Right ventricle myocardium superior (tissue), 1 donor: ENCODE measurements at regions not wholly inside any gene's neighbourhood (a gene's known extent, or its start where the extent isn't known, plus 50 kb on each side); places are given as distances from the start of the nearest gene placed in this dataset.
"Not testable (repeated sequence)": the region's sequence is repeated elsewhere in the genome, so short reads cannot be mapped to it uniquely, and the experiment has no call there.

Source experiments
- ATAC-seq: fragments of 200-7000 bp; cut with Tn5 transposase; one replicate; pipeline ENCODE4 v1.9.1; 2020; ENCODE audit warnings: mild to moderate bottlenecking; ENCODE audit not compliant: poor library complexity
- DNase-seq: peaks from one replicate; pipeline ENCODE4 v3.0.0-alpha.2; 2020
- intact Hi-C: fragments of 100-400 bp; cut with DNase I; formaldehyde crosslinking; loops from one replicate; pipeline ENCODE4 v1.11.2; 2022
- donor health status: DM: no; HTN: yes; CAD: no; lungs with severe emphysema.

GRCh38 chr4:103923551-103923950 lies 203.8 kb upstream of the TACR3 start:
- no peak for ATAC-seq
- DNase-seq, result no peak

GRCh38 chr4:103918214-103918613 lies 198.4 kb upstream of the TACR3 start:
- intact Hi-C loops, result no loop called here
- DNase-seq (no peak), ATAC-seq (no peak)

More at GRCh38 chr4:103923551-103923950, 203.8 kb upstream of the TACR3 start:
- intact Hi-C loops, result no loop called here

GRCh38 chr4:103915224-103915869 lies 195.6 kb upstream of the TACR3 start:
- intact Hi-C loops, result no loop called here
- ATAC-seq, result no peak
- no peak for DNase-seq

GRCh38 chr4:103907414-103907813 lies 187.6 kb upstream of the TACR3 start:
- DNase-seq (no peak), ATAC-seq (no peak)
- intact Hi-C loops, result no loop called here

GRCh38 chr4:103904123-103904522 lies 184.3 kb upstream of the TACR3 start:
- ATAC-seq (no peak), DNase-seq (no peak)
- intact Hi-C loops, result no loop called here

GRCh38 chr4:103902730-103903129 lies 182.9 kb upstream of the TACR3 start:
- ATAC-seq, result no peak
- intact Hi-C loops, result no loop called here
- DNase-seq, result no peak

- no peak for DNase-seq
- no peak for ATAC-seq
- intact Hi-C loops, result no loop called here
Measured at GRCh38 chr4:103895876-103896465, 176.2 kb upstream of the TACR3 start.

GRCh38 chr4:103892586-103892985 lies 172.8 kb upstream of the TACR3 start:
- intact Hi-C loops, result no loop called here

GRCh38 chr4:103887191-103887590 lies 167.4 kb upstream of the TACR3 start:
- DNase-seq, result no peak
- no peak for ATAC-seq
- intact Hi-C loops, result no loop called here

More at GRCh38 chr4:103892586-103892985, 172.8 kb upstream of the TACR3 start:
- ATAC-seq (no peak), DNase-seq (no peak)

- ATAC-seq (no peak), DNase-seq (no peak)
- intact Hi-C loops, result no loop called here
Measured at GRCh38 chr4:103885152-103885551, 165.4 kb upstream of the TACR3 start.

GRCh38 chr4:103867311-103867710 lies 147.5 kb upstream of the TACR3 start:
- DNase-seq (no peak), ATAC-seq (no peak)
- intact Hi-C loops, result no loop called here

- DNase-seq (no peak), ATAC-seq (no peak)
- intact Hi-C loops, result no loop called here
Measured at GRCh38 chr4:103853627-103854026, 133.8 kb upstream of the TACR3 start.

GRCh38 chr4:103853146-103853545 lies 133.4 kb upstream of the TACR3 start:
- no peak for ATAC-seq
- intact Hi-C loops, result no loop called here
- no peak for DNase-seq

- no peak for ATAC-seq
- no peak for DNase-seq
- intact Hi-C loops, result no loop called here
Measured at GRCh38 chr4:103845075-103845474, 125.3 kb upstream of the TACR3 start.

GRCh38 chr4:103842637-103843239 lies 123.0 kb upstream of the TACR3 start:
- DNase-seq (no peak), ATAC-seq (no peak)
- intact Hi-C loops, result no loop called here

- intact Hi-C loops, result no loop called here
- ATAC-seq (no peak), DNase-seq (no peak)
Measured at GRCh38 chr4:103842076-103842475, 122.3 kb upstream of the TACR3 start.

- intact Hi-C loops, ATAC-seq, DNase-seq: not testable (repeated sequence)
Measured at GRCh38 chr4:103810308-103810707, 90.5 kb upstream of the TACR3 start.

GRCh38 chr4:103802766-103803165 lies 83.0 kb upstream of the TACR3 start:
- intact Hi-C loops, result no loop called here
- ATAC-seq, result no peak
- DNase-seq, result no peak

GRCh38 chr4:103787057-103787456 lies 67.3 kb upstream of the TACR3 start:
- DNase-seq (no peak), ATAC-seq (no peak)
- intact Hi-C loops, result no loop called here

GRCh38 chr4:103786593-103786992 lies 66.8 kb upstream of the TACR3 start:
- intact Hi-C loops, result no loop called here
- DNase-seq, result no peak
- ATAC-seq, result no peak
